HG02885 (cell line): ENCODE measurements at regions not wholly inside any gene's neighbourhood (a gene's known extent, or its start where the extent isn't known, plus 50 kb on each side); places are given as distances from the start of the nearest gene placed in this dataset.
"Not testable (repeated sequence)": the region's sequence is repeated elsewhere in the genome, so short reads cannot be mapped to it uniquely, and the experiment has no call there.

Experiments
- ATAC-seq: cut with Tn5 transposase; IDR thresholded peaks from one replicate; pipeline ENCODE4 v1.9.1; 2021; ENCODE audit warnings: mild to moderate bottlenecking; ENCODE audit not compliant: unreplicated experiment, poor library complexity

- ATAC-seq: no peak
Measured at GRCh38 chr14:43647302-43647701, 859.8 kb downstream of the FSCB start.

GRCh38 chr14:43640718-43641267, 866.3 kb downstream of the FSCB start:
- no peak for ATAC-seq

GRCh38 chr14:43625294-43625693, 881.8 kb downstream of the FSCB start:
- no peak for ATAC-seq

- no peak for ATAC-seq
Measured at GRCh38 chr14:43621282-43621681, 885.8 kb downstream of the FSCB start.

GRCh38 chr14:43595096-43595772, 911.8 kb downstream of the FSCB start:
- ATAC-seq: no peak

- no peak for ATAC-seq
Measured at GRCh38 chr14:43591776-43592175, 915.3 kb downstream of the FSCB start.

GRCh38 chr14:43587183-43587582, 919.9 kb downstream of the FSCB start:
- ATAC-seq: no peak

GRCh38 chr14:43579671-43580070, 927.4 kb downstream of the FSCB start:
- ATAC-seq: no peak

GRCh38 chr14:43568022-43568421, 939.1 kb downstream of the FSCB start:
- ATAC-seq: no peak

- no peak for ATAC-seq
Measured at GRCh38 chr14:43548368-43548767, 958.7 kb downstream of the FSCB start.

- not testable (repeated sequence) for ATAC-seq
Measured at GRCh38 chr14:43547596-43547995, 959.5 kb downstream of the FSCB start.

GRCh38 chr14:43541356-43541755, 965.7 kb downstream of the FSCB start:
- ATAC-seq: no peak

GRCh38 chr14:43540948-43541347, 966.1 kb downstream of the FSCB start:
- ATAC-seq: no peak

- no peak for ATAC-seq
Measured at GRCh38 chr14:43539210-43539609, 967.9 kb downstream of the FSCB start.

GRCh38 chr14:43535231-43535838, 971.7 kb downstream of the FSCB start:
- no peak for ATAC-seq

- ATAC-seq: no peak
Measured at GRCh38 chr14:43532825-43533416, 974.2 kb downstream of the FSCB start.

- no peak for ATAC-seq
Measured at GRCh38 chr14:43528321-43528720, 978.8 kb downstream of the FSCB start.

- no peak for ATAC-seq
Measured at GRCh38 chr14:43525658-43526057, 981.4 kb downstream of the FSCB start.

- ATAC-seq: no peak
Measured at GRCh38 chr14:43522901-43523300, 984.2 kb downstream of the FSCB start.

GRCh38 chr14:43522191-43522590, 984.9 kb downstream of the FSCB start:
- no peak for ATAC-seq

- ATAC-seq: no peak
Measured at GRCh38 chr14:43503508-43503907, 1003.6 kb downstream of the FSCB start.
